HG02798 (cell line): ENCODE measurements at regions not wholly inside any gene's neighbourhood (a gene's known extent, or its start where the extent isn't known, plus 50 kb on each side); places are given as distances from the start of the nearest gene placed in this dataset.
"Not testable (repeated sequence)": the region's sequence is repeated elsewhere in the genome, so short reads cannot be mapped to it uniquely, and the experiment has no call there.

ENCODE experiments used
- ATAC-seq: cut with Tn5 transposase; IDR thresholded peaks from one replicate; pipeline ENCODE4 v1.9.1; 2021; ENCODE audit warnings: mild to moderate bottlenecking; ENCODE audit not compliant: unreplicated experiment, poor library complexity

DNA sequence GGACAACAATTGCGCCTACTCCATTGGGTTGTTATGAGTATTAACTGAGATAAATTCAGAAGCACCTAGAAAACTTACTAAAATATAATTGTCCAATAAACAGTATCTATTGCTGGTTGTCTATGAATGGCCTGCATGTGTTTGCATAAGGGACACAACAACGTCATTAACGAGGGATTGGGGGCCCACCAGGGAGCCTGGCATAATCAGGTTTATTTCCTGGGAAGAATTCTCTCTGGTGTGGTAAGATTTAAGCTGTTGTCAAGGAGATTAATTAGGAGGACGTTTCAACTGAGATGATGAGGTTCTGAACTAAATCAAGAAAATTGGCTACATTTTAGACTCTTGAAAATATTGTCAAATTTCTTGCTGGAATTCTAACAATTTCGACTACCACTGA is 176.1 kb upstream of the CDIN1 start:
- no peak for ATAC-seq

DNA sequence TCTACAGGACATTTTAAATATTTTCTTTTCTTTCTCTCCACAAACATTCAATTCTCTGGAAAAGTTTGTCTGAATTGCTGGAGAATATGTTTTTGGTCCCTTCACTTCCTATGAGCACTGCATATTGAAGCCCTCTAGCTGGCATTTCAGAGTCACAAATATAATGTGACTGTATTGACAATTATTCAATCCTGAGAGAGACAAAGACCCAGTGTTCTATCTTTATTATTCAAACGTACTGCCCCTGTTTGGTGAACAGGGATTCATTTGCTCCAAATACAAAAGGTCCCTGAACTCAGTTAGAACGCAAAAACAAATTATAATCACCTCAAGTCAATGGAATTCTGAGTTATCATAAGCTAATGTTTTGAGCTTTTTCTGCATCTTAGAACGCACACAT is 173.1 kb upstream of the CDIN1 start:
- no peak for ATAC-seq

DNA sequence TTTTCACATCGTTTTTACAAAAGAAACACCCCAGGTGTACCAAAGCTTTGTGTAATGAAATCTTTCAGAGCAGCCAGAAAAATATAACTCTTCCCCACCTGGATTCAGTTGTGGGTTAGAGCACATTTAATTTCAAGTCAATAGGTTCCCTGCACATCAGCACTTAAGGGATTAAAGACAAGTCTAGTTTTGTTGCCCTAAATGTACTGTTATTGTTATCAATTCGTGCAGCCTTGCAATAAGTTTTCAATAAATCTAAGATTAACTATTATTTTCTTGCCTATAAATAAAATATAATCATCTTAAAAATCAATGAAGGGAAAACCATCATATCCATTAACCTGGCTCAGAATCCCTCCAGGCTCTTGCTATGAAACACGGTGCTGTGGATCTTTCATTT is 172.5 kb upstream of the CDIN1 start:
- no peak for ATAC-seq

DNA sequence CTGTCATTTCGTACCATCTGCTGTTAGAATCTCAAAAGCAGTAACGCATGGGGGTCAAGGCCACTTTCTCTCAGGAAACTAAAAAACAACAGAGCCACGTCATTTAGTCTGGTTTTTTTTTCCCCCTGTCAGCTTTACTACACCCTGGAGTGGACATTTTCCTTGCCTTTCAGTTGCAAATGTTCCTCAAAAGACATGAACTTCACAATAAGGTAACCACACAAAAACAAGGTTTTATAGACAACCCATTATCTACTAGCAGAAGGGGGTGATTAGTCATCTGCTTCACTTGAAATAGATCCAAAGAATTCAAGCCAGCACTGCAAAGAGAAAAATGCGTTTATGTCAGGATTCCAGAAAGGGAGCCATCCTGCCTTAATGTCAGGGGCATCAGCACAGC is 171.8 kb upstream of the CDIN1 start:
- no peak for ATAC-seq

GRCh38 chr15:36409819-36410218 is 169.6 kb upstream of the CDIN1 start:
- ATAC-seq = no peak

GRCh38 chr15:36414670-36415069 is 164.8 kb upstream of the CDIN1 start:
- ATAC-seq = no peak

- no peak for ATAC-seq
Measured at GRCh38 chr15:36415643-36416042, 163.8 kb upstream of the CDIN1 start.

DNA sequence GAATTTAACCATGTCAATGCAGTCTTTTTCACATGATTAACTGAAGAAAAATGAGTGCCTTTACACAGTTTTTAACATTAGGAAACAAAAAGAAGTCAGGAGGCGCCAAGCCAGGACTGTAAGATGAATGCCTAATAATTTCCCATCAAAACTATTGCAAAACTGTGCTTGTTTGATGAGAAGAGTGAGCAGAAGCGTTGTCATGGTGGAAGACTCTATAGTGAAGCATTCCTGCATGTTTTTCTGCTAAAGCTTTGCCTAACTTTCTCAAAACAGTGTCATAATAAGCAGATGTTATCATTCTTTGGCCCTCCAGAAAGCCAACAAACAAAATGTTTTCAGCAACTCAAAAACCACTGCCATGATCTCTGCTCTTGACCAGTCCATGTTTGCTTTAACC is 156.8 kb upstream of the CDIN1 start:
- ATAC-seq = no peak

DNA sequence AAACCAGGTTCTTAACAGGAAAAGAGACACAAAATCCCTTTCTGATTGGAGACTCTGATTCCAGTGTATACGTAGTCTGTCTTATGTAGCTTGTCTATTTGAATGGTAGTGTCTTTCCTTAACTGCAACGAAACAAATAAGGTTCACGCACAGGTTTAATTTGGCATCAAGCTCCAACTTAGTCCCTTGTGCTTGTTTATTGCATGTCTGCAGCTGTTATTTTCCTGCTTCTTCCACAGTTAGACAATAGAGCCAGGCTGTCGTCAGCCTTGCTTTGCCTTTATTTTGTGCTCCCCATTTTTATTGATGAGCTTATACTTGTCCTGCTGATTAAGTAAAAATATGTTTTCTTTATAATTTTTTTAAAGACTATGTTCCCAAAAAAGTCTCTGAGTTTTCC is 152.7 kb upstream of the CDIN1 start:
- no peak for ATAC-seq

GRCh38 chr15:36428102-36428845 is 151.2 kb upstream of the CDIN1 start:
- no peak for ATAC-seq

DNA sequence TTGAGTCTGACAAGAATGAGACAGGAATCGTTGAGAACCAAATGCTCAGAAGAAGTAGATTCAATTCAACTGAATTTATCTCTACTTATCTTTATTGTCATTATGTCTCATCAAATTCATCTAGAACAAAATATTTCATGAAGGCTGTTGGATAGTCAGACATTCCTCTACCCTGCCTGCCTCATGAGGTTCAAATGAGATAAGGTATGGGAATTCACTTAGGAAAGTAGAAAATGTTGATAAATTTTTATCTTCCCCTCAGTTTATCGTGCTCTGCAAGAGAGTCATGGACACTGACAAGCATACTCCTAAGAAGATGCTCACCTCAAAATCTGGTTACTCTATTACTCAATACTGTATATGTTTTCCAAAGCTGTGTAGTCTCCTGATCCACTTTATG is 149.7 kb upstream of the CDIN1 start:
- no peak for ATAC-seq

DNA sequence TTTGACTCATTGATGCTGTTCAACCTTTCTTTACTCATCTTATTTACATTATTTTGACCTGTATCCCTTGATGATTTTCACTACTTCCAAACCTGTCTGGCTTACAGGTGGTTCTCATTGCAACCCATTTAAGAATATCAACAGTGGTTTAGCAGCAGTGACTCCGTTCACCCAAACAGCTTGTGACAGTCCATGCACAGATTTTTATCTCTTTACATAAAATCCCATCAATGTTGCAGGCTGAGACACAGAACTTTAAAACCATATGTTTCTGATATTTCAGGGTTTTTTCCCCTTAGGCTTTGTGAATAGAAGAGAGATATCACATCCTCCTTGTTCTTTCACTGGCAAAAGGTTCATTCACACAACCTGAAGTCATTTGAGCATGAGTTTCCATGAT is 149.1 kb upstream of the CDIN1 start:
- ATAC-seq = no peak

DNA sequence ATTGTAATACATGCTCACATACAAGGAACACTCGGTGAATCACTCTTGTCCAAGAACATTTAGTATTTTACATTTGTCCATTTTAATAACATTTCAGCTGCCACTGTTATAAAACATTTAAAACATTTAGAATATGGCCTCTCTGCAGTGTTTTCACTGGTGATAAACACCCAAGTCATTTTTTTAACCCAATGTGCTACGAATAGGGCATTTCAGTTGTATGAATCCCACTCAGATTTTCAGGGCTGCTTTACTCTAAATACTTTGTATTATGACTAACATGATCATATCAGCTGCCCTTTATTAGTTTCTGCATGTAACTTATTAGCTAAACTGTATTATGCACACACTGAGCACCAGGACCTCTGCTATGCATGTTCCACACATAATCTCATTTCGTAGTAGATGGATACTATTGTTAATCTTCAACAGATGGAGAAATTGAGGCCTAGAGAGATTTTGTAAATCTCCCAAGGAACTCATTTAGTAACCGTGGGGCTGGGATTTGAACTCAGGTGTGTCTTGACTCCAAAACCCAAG is 148.6 kb upstream of the CDIN1 start:
- ATAC-seq = no peak

DNA sequence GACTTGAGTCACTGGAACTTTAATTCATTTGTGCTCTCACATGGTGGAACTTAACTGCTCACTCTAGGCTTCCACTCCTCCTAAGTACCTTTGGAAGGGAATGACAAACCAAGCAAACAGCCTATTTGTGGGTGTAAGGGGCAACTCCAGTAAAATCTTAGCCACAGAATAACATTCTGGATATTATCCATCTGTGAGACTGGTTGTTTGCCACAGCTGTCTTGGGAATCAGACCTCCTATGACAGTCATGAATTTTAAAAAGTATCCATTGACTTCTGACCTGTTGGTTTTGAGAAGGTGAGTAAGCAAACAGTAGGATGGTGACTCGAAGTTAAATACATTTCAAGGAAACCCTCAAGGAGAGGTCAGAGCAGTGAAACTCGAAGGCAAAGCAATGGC is 147.3 kb upstream of the CDIN1 start:
- no peak for ATAC-seq

- no peak for ATAC-seq
Measured at GRCh38 chr15:36434177-36434576, 145.2 kb upstream of the CDIN1 start.

DNA sequence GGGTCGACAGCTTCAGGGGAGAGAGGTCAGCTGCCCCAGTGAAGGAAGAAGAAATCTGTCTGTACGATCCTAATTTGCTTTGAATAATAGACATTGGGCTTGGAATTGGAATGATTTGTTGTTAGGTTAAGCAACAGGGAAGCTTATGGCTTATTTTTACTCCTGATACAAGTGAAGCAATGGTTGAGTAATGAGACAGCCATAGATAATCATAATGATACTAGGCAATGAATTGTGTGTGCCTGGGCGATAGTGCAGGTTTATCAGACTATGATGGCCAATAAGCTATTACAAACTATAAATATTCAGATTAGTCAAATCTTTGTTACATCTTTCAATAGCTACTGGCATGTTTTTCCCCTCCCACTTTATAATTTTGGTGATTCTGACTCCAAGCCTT is 140.9 kb upstream of the CDIN1 start:
- no peak for ATAC-seq

DNA sequence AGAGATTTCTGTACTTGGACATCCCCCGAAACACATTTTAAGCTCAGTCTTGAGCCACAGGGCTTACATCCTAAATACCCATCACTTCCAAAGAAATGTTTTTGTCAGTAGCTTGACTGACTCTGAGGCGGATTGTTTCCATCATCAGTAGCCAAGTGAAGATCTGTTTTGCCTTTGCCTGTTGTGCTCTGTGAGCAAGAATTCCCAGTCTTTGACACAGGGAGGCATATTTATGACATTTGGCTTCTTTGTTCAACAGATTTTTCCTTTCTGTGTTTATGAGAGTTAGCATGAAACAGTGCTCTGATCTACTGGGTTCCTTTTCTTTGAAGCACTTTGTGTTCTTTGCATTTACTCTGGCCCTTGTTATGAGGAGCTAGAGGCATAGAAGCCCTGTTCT is 132.1 kb upstream of the CDIN1 start:
- no peak for ATAC-seq

DNA sequence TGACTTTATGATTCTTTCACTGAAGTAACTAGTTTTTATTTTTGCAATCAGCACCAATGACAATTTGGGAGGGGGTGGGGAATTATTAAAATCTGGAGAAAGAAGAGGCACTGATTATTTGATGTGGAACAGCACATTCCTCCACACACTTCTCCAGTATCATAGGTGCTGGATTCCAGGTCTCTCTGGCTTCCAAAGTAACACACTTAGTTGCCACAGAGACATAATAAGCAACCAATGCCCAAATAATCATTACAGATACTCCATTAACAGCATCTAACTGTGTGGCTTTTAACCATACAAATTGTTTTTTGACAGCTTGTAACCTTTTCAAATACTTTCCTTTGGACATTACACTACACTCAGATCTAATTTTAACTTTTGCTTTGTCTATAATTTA is 131.0 kb upstream of the CDIN1 start:
- no peak for ATAC-seq

DNA sequence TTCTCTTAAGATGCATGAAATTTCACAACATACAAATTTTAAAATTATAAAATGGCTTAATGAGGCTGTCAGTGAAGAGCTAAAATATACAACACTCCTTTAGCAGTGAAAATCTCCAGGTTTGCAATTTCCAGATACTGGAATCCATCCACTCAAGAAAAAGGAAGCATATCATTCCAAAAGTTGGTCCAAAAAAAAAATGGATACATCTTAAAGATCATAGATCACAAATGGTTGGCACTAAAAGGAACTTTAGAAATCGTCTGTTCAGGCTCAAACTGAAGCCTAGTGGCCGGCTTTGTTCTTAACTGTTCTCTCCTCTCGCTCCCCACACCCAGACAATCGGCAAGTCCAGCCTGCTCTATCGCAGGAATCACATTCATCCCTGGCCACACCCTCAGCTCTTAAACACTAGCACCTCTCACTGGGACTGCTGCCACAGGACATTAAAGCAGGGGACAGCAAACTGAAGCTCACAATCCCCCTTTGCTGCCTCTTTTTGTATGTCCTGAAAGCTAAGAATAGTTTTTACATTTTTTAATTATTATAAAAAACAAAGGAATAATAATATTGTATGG is 130.3 kb upstream of the CDIN1 start:
- ATAC-seq = no peak

DNA sequence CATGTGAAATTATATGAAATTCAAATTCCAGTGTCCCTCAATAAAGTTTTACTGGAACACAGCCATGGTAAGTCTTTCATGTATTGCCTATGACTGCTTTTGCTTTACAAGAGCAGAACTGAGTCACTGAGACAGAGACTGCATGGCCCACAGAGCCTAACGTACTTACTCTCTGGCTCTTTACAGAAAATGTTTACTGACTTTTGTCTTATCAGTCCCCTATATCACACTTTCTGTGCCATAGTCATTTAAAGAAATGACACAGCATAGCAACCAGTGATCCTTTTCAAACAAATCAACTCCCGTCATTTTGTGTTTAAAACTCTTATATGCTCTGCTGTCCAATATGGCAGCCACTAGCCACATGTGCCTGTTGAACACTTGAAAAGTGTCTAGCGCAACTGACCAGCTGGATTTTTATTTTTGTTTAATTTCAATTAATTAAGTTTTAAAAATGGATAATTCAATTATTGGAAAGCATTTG is 129.7 kb upstream of the CDIN1 start:
- ATAC-seq = no peak

DNA sequence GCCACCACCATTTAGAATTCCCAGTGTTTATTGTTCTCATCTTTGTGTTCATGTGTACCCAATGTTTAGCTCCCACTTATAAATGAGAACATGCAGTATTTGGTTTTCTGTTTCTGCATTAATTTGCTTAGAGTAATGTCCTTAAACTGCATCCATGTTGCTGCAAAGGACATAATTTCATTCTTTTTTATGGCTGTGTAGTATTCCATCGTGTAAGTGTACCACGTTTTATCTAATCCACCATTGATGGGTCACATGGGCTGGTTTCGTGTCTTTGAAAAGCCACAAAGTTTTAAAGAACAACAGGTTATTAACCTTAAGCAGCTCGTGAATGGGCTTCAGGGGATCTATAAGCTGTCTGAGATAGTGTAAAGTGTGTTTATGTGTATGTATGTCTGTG is 125.2 kb upstream of the CDIN1 start:
- ATAC-seq = not testable (repeated sequence)

DNA sequence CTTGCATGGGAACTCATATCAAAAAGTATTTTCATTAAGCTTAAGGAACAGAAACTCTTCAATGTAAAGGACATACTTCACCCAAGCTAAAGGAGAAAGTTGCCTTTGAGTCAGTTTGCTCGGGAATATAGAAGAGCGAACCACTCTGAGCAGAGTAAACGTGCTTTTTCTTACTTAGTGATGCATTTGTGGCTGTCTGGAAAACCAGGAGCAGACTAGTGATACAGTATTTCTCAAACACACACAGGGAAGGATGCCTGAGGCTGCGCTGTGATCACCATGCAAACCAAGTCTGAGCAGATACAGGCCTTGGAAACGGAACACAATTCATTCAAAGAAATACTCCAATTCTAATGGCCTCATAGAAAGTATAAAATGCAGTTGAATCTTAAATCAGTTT is 121.0 kb upstream of the CDIN1 start:
- ATAC-seq = no peak
